ENCODE measurements at regions not wholly inside any gene's neighbourhood (a gene's known extent, or its start where the extent isn't known, plus 50 kb on each side); places are given as distances from the start of the nearest gene placed in this dataset.

GRCh38 chr3:106582151-106582550 lies 713.3 kb upstream of the CBLB start:
- H3K4me3 ChIP-seq: no peak overlapping the region
- no peak for ATAC-seq (ENCODE audit: insufficient number of reproducible peaks, low FRiP score, low read depth)

DNA sequence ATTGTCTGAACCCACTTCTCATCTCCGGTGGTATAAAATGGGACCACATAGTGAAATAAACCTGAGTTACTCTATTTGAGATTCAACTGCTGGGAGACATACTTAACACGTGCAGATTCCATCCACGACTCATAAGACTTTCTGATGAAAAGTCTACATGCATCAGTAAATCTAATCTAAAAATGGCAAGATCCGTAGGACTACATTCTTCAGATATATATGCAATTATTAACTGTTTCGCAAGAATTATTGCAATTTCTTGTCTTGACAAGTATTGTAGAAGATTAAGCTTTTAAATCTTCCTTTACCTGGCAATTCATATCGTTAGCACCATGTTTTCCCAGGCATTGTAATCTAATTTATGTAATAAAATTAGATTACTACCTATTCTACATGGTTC lies 718.7 kb upstream of the CBLB start:
- Histone ChIP-seq H3K27me3 (replicated peaks; ENCODE audit: insufficient read depth) (no peaks in the 10 kb centered on the region), H3K27ac (no peak overlapping the region), H3K4me1 (ENCODE audit: control insufficient read depth in 1 of 2, low read depth in 2 of 2) (no peaks in the 10 kb centered on the region), H3K4me3 (no peak overlapping the region), H3K36me3 (no peaks in the 10 kb centered on the region), H3K9me3 (no peaks in the 10 kb centered on the region)
- ATAC-seq (ENCODE audit: insufficient number of reproducible peaks, low FRiP score, low read depth) (no peak), DNase-seq (ENCODE audit: low spot score) (no peak)
- no peak for TF ChIP-seq CTCF (IDR thresholded peaks at IDR 0.05)

More at GRCh38 chr3:106582151-106582550, 713.3 kb upstream of the CBLB start:
- DNase-seq (ENCODE audit: low spot score): no peak
- no peak overlapping the region for H3K27ac ChIP-seq
- no peaks in the 10 kb centered on the region for H3K4me1 ChIP-seq (ENCODE audit: control insufficient read depth in 1 of 2, low read depth in 2 of 2)
- TF ChIP-seq CTCF (IDR thresholded peaks at IDR 0.05): no peak
- no peaks in the 10 kb centered on the region for H3K9me3 ChIP-seq
- no peaks in the 10 kb centered on the region for H3K36me3 ChIP-seq
- no peaks in the 10 kb centered on the region for H3K27me3 ChIP-seq (replicated peaks; ENCODE audit: insufficient read depth)

DNA sequence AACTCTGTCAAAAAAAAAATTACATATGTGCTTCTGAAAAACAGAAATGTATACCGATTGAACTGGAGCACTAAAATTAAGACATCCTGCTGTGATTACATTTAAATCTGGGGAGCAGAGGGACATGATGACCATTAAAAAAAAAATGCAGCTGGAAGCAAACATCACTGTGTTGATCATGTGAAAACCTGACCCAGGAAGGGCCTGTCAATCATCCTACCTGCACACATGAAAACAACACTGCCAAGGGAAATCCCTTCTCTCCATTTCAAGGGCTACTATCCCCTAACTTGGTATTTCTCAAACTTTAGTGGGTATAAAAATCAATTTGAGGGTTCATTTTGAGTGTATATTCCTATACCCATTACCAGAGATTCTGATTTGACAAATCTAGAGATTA lies 719.9 kb upstream of the CBLB start:
- ATAC-seq (ENCODE audit: insufficient number of reproducible peaks, low FRiP score, low read depth) (no peak), DNase-seq (ENCODE audit: low spot score) (no peak)
- no peaks in the 10 kb centered on the region for H3K27me3 ChIP-seq (replicated peaks; ENCODE audit: insufficient read depth)
- no peak overlapping the region for H3K27ac ChIP-seq
- TF ChIP-seq CTCF (IDR thresholded peaks at IDR 0.05): no peak
- no peak overlapping the region for H3K4me3 ChIP-seq
- H3K4me1 ChIP-seq (ENCODE audit: control insufficient read depth in 1 of 2, low read depth in 2 of 2): no peaks in the 10 kb centered on the region
- H3K36me3 ChIP-seq: no peaks in the 10 kb centered on the region
- H3K9me3 ChIP-seq: no peaks in the 10 kb centered on the region

- Histone ChIP-seq H3K36me3 (no peaks in the 10 kb centered on the region), H3K27me3 (replicated peaks; ENCODE audit: insufficient read depth) (no peaks in the 10 kb centered on the region), H3K9me3 (no peaks in the 10 kb centered on the region), H3K4me3 (no peak overlapping the region), H3K27ac (no peak overlapping the region), H3K4me1 (ENCODE audit: control insufficient read depth in 1 of 2, low read depth in 2 of 2) (no peaks in the 10 kb centered on the region)
- no peak for ATAC-seq (ENCODE audit: insufficient number of reproducible peaks, low FRiP score, low read depth)
- no peak for DNase-seq (ENCODE audit: low spot score)
- no peak for TF ChIP-seq CTCF (IDR thresholded peaks at IDR 0.05)
Observed at GRCh38 chr3:106589311-106589942, 720.6 kb upstream of the CBLB start.

DNA sequence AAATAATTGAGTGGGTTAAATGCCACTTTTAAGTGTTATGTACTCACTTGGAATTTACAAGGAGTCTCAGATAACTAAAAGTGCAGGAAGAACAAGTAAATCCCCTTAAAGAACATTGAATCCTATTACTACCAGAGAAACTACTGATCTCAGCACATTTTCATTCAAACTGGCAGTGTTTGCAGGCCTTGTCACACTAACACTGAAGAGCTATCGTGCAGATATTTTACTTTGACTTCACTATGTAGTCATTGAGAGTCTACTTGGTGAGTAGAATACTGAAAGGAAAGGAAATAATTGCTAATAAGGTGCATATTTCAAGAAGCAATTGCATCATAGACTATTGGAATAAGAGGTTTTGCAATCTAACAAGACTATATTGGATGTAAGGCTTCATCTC lies 721.4 kb upstream of the CBLB start:
- DNase-seq (ENCODE audit: low spot score): no peak
- TF ChIP-seq CTCF (IDR thresholded peaks at IDR 0.05): no peak
- ATAC-seq (ENCODE audit: insufficient number of reproducible peaks, low FRiP score, low read depth): no peak

More for the DNA sequence above, 721.4 kb upstream of the CBLB start:
- H3K4me1 ChIP-seq (ENCODE audit: control insufficient read depth in 1 of 2, low read depth in 2 of 2): no peaks in the 10 kb centered on the region
- H3K9me3 ChIP-seq: no peaks in the 10 kb centered on the region
- H3K27me3 ChIP-seq (replicated peaks; ENCODE audit: insufficient read depth): no peaks in the 10 kb centered on the region
- H3K4me3 ChIP-seq: no peak overlapping the region
- H3K27ac ChIP-seq: no peak overlapping the region
- no peaks in the 10 kb centered on the region for H3K36me3 ChIP-seq
